Activated CD4-positive, alpha-beta T cell treated with anti-CD3 and anti-CD28 coated beads for 36 hours (primary cell): ENCODE measurements at regions not wholly inside any gene's neighbourhood (a gene's known extent, or its start where the extent isn't known, plus 50 kb on each side); places are given as distances from the start of the nearest gene placed in this dataset.
A peak's percentile ranks its signal among the peaks of the same experiment; 100 is the strongest.

Experiments
- ATAC-seq: fragments of 200-7000 bp; cut with Tn5 transposase; one replicate; pipeline ENCODE4 v1.10.0; 2021; ENCODE audit warnings: mild to moderate bottlenecking, moderate library complexity
- CTCF ChIA-PET: fragments of 350-600 bp; sonication (Branson Sonifier 250); formaldehyde crosslinking; loops from one replicate; lab custom pipeline; 2021; ENCODE audit warnings: antibody characterized with exemption; lab: Charles Lee
- POLR2A ChIA-PET: fragments of 350-600 bp; sonication (Branson Sonifier 250); formaldehyde crosslinking; loops from one replicate; lab custom pipeline; 2021; ENCODE audit warnings: antibody characterized with exemption, inconsistent platforms; lab: Charles Lee
- DNase-seq: peaks from one replicate; pipeline ENCODE4 v3.0.0-alpha.2; 2020
- H3K27ac Mint-ChIP-seq: one replicate; pipeline ENCODE4 v1.8.0; 2021; ENCODE audit warnings: mixed read lengths
- H3K27me3 Mint-ChIP-seq: one replicate; pipeline ENCODE4 v1.8.0; 2021; ENCODE audit warnings: mixed read lengths
- H3K36me3 Mint-ChIP-seq: one replicate; pipeline ENCODE4 v1.8.0; 2021; ENCODE audit warnings: low read depth, mixed read lengths
- H3K4me1 Mint-ChIP-seq: one replicate; pipeline ENCODE4 v1.8.0; 2021; ENCODE audit warnings: mixed read lengths
- H3K4me3 Mint-ChIP-seq: one replicate; pipeline ENCODE4 v1.8.0; 2021; ENCODE audit warnings: mild to moderate bottlenecking, moderate library complexity, mixed read lengths
- H3K9me3 Mint-ChIP-seq: one replicate; pipeline ENCODE4 v1.8.0; 2021; ENCODE audit warnings: low read depth, mixed read lengths
- intact Hi-C, 2 experiments: fragments of 100-400 bp; cut with DNase I in 1 of 2; cut with micrococcal nuclease in 1 of 2; formaldehyde crosslinking; loops; one replicate each; pipeline versions ENCODE4 v1.14.2 to v1.15.1; 2022 to 2024; cut with DNase I, micrococcal nuclease

GRCh38 chr11:32334822-32335221, 100.5 kb downstream of the WT1 start:
- H3K27me3 Mint-ChIP-seq: peaks cover 36% of the 10 kb centered on the region
- H3K27ac Mint-ChIP-seq: no peak overlapping the region
- DNase-seq (peak; percentile 55), ATAC-seq (no peak)
- H3K36me3 Mint-ChIP-seq: no peaks in the 10 kb centered on the region
- H3K4me1 Mint-ChIP-seq: peaks cover 13% of the 10 kb centered on the region
- ChIA-PET POLR2A (no interaction called here), CTCF (interaction anchor here (0.6 to 1.7 kb wide), 6 partner anchors 9 to 972 kb away, joined by 3 to 5 read pairs (median 4); no protein-coding TSS in a partner anchor)
- H3K9me3 Mint-ChIP-seq: no peaks in the 10 kb centered on the region
- no peak overlapping the region for H3K4me3 Mint-ChIP-seq
- intact Hi-C loops: loop anchor here in 1 of 2 experiments (5.0 kb wide), 1 partner anchor 92 kb away; no protein-coding TSS in a partner anchor
